ENCODE measurements at regions not wholly inside any gene's neighbourhood (a gene's known extent, or its start where the extent isn't known, plus 50 kb on each side); places are given as distances from the start of the nearest gene placed in this dataset.

- DNase-seq (ENCODE audit: low spot score) (no peak), ATAC-seq (ENCODE audit: low FRiP score) (peak; percentile 65)
- TF ChIP-seq CTCF (IDR thresholded peaks at IDR 0.05), result peak in 1 of 3 donors; percentile 24
Measured at GRCh38 chr1:50332941-50333594, 90.2 kb downstream of the DMRTA2 start.

GRCh38 chr1:50329332-50329932 lies 93.8 kb downstream of the DMRTA2 start:
- ATAC-seq (ENCODE audit: low FRiP score) (no peak), DNase-seq (ENCODE audit: low spot score) (no peak)
- no peak for TF ChIP-seq CTCF (IDR thresholded peaks at IDR 0.05)

- no peak for TF ChIP-seq CTCF (IDR thresholded peaks at IDR 0.05)
- ATAC-seq (ENCODE audit: low FRiP score), result no peak
- no peak for DNase-seq (ENCODE audit: low spot score)
Measured at GRCh38 chr1:50328552-50328951, 94.7 kb downstream of the DMRTA2 start.

- TF ChIP-seq CTCF (IDR thresholded peaks at IDR 0.05), result no peak
- ATAC-seq (ENCODE audit: low FRiP score) (no peak), DNase-seq (ENCODE audit: low spot score) (no peak)
Measured at GRCh38 chr1:50326026-50326425, 97.2 kb downstream of the DMRTA2 start.

- ATAC-seq (ENCODE audit: low FRiP score) (no peak), DNase-seq (ENCODE audit: low spot score) (no peak)
- no peak for TF ChIP-seq CTCF (IDR thresholded peaks at IDR 0.05)
Measured at GRCh38 chr1:50322579-50322978, 100.7 kb downstream of the DMRTA2 start.

- no peak for TF ChIP-seq CTCF (IDR thresholded peaks at IDR 0.05)
- ATAC-seq (ENCODE audit: low FRiP score), result no peak
- no peak for DNase-seq (ENCODE audit: low spot score)
Measured at GRCh38 chr1:50318428-50318827, 104.8 kb downstream of the DMRTA2 start.

GRCh38 chr1:50308878-50309277 lies 114.4 kb downstream of the DMRTA2 start:
- ATAC-seq (ENCODE audit: low FRiP score) (no peak), DNase-seq (ENCODE audit: low spot score) (no peak)
- TF ChIP-seq CTCF (IDR thresholded peaks at IDR 0.05), result no peak

Data from omental fat pad (tissue), 3 donors.